RWPE2 (cell line): ENCODE measurements at regions not wholly inside any gene's neighbourhood (a gene's known extent, or its start where the extent isn't known, plus 50 kb on each side); places are given as distances from the start of the nearest gene placed in this dataset.
A peak's percentile ranks its signal among the peaks of the same experiment; 100 is the strongest.

Source experiments
- ATAC-seq: fragments of 200-7000 bp; cut with Tn5 transposase; 3 replicates; pipeline ENCODE4 v1.9.1; 2021; ENCODE audit warnings: low read depth
- DNase-seq: peaks from one replicate; pipeline ENCODE4 v3.0.0-alpha.2; 2020; ENCODE audit warnings: low spot score
- H3K27ac ChIP-seq: fragments of 450-650 bp; 2 replicates; pipeline ENCODE4 v1.5.1; 2017; ENCODE audit warnings: mild to moderate bottlenecking; ENCODE audit not compliant: poor library complexity, severe bottlenecking
- H3K27me3 ChIP-seq: fragments of 250-450 bp; sonication (Bioruptor Pico); 2 replicates; pipeline ENCODE4 v1.5.1; 2021; ENCODE audit warnings: mild to moderate bottlenecking, moderate library complexity; ENCODE audit not compliant: insufficient read depth, poor library complexity, severe bottlenecking
- H3K36me3 ChIP-seq: fragments of 250-450 bp; sonication (Bioruptor Pico); 2 replicates; pipeline ENCODE4 v1.5.1; 2020; ENCODE audit warnings: low read depth, mild to moderate bottlenecking, moderate library complexity
- H3K4me1 ChIP-seq: fragments of 250-450 bp; sonication (Bioruptor Pico); 2 replicates; pipeline ENCODE4 v1.5.1; 2021; ENCODE audit warnings: mild to moderate bottlenecking, moderate library complexity; ENCODE audit not compliant: insufficient read depth, poor library complexity, severe bottlenecking
- H3K4me3 ChIP-seq: fragments of 250-450 bp; sonication (Bioruptor Pico); 2 replicates; pipeline ENCODE4 v1.5.1; 2021; ENCODE audit warnings: mild to moderate bottlenecking, moderate library complexity; ENCODE audit not compliant: severe bottlenecking
- H3K9me3 ChIP-seq: fragments of 250-450 bp; sonication (Bioruptor Pico); 2 replicates; pipeline ENCODE4 v1.5.1; 2021; ENCODE audit warnings: mild to moderate bottlenecking, moderate library complexity; ENCODE audit not compliant: severe bottlenecking
- TF ChIP-seq, protein P1 (sequence below): fragments of 450-650 bp; IDR thresholded peaks from one replicate; pipeline ENCODE4 v1.5.1; 2017; ENCODE audit warnings: mild to moderate bottlenecking, moderate library complexity; ENCODE audit not compliant: poor library complexity, severe bottlenecking

DNA sequence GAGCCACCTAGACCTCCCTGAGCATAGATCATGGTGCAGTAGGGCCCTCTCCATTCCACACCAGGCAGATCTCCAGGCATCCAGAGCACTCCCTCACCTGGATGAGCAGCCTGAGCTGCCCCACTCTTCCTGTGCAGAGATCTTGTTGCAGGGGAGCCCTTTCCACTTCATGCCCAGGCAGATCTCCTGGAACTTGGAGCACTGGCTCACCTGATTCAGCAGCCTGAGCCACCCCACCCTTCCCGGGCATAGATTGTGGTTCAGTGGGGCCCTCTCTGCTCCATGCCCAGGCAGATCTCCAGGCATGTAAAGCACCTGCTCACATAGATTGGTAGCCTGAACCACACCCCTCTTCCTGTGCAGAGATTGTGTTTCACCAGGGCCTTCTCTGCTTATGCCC is 78.0 kb downstream of the SEC16B start:
- TF ChIP-seq, protein P1, sequence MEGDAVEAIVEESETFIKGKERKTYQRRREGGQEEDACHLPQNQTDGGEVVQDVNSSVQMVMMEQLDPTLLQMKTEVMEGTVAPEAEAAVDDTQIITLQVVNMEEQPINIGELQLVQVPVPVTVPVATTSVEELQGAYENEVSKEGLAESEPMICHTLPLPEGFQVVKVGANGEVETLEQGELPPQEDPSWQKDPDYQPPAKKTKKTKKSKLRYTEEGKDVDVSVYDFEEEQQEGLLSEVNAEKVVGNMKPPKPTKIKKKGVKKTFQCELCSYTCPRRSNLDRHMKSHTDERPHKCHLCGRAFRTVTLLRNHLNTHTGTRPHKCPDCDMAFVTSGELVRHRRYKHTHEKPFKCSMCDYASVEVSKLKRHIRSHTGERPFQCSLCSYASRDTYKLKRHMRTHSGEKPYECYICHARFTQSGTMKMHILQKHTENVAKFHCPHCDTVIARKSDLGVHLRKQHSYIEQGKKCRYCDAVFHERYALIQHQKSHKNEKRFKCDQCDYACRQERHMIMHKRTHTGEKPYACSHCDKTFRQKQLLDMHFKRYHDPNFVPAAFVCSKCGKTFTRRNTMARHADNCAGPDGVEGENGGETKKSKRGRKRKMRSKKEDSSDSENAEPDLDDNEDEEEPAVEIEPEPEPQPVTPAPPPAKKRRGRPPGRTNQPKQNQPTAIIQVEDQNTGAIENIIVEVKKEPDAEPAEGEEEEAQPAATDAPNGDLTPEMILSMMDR = no peak
- Histone ChIP-seq H3K27me3 (no peaks in the 10 kb centered on the region), H3K9me3 (no peaks in the 10 kb centered on the region), H3K4me3 (no peak overlapping the region), H3K27ac (no peak overlapping the region), H3K4me1 (no peaks in the 10 kb centered on the region), H3K36me3 (no peaks in the 10 kb centered on the region)
- ATAC-seq (peak; percentile 33; the same call in 1 of the 3 replicates), DNase-seq (no peak)

DNA sequence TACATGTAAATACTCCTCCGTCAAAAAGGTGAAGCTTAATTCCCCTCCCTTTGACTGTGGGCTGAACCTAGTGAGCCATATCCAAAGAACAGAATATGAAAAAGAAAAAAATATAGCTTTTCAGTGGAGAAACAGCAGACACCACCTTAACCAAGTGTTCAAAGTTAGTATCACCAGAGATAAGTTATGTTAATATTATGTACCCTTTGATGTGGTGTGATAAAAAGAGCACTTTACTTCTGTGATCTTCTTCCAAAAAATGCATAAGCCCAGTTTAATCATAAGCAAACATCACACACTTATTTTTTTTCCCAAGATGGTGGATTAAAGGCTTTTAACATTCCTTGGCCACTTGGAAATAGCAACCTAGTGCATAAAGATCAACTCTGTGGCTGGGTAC is 79.4 kb downstream of the SEC16B start:
- Histone ChIP-seq H3K27ac (no peak overlapping the region), H3K36me3 (no peaks in the 10 kb centered on the region), H3K4me3 (no peak overlapping the region), H3K4me1 (no peaks in the 10 kb centered on the region), H3K9me3 (no peaks in the 10 kb centered on the region), H3K27me3 (no peaks in the 10 kb centered on the region)
- ATAC-seq = no peak
- no peak for DNase-seq
- TF ChIP-seq, protein P1 = no peak

DNA sequence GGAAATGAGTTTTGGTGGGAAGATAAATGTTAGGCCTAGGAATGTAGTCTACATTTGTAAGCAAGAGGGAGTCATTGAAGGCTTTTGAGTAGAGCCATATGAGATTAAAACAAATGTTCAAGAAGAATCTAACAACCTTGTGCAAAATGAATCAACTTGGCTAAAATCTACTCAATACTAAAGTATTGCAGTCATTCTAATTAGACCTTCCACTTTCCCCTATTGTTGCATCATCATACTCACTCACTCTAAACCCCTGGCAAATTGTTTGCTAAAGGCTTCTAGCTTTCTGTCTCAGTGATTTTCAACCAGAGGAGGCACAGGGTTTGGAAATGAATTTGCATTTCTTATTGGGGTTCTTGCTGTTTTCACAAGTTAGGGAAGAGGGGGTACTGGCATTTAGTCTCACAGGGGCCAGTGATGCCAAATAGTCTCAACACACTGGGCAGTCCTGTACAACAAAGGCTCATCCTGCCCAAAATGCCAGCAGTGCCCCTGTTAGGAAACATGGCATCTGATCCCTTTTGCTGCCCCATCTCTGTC is 85.3 kb downstream of the SEC16B start:
- TF ChIP-seq, protein P1 = no peak
- Histone ChIP-seq H3K9me3 (no peaks in the 10 kb centered on the region), H3K27ac (no peak overlapping the region), H3K27me3 (no peaks in the 10 kb centered on the region), H3K4me1 (no peaks in the 10 kb centered on the region), H3K4me3 (no peak overlapping the region), H3K36me3 (no peaks in the 10 kb centered on the region)
- no peak for ATAC-seq
- no peak for DNase-seq

DNA sequence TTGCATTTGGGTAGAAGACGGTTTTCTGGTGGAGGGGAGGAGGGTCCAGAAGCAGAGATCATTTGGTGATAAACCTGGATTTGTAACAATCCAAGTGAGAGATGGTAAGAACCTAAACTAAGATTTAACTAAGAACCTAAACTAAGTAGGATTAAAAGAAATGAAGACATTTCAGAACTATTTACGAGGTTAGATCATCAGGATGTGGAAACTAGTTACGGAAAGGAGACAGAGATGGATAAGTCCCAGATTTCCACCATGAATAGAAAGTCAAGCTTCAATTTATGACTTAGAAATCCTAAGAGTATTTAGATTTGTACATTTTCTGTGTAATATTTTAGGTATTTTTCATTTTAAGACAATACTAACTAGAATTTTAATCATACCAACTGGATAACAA is 86.3 kb downstream of the SEC16B start:
- H3K27ac ChIP-seq = no peak overlapping the region
- no peaks in the 10 kb centered on the region for H3K9me3 ChIP-seq
- ATAC-seq (no peak), DNase-seq (no peak)
- no peak overlapping the region for H3K4me3 ChIP-seq
- no peaks in the 10 kb centered on the region for H3K4me1 ChIP-seq
- H3K27me3 ChIP-seq = no peaks in the 10 kb centered on the region
- no peaks in the 10 kb centered on the region for H3K36me3 ChIP-seq
- TF ChIP-seq, protein P1 = no peak

DNA sequence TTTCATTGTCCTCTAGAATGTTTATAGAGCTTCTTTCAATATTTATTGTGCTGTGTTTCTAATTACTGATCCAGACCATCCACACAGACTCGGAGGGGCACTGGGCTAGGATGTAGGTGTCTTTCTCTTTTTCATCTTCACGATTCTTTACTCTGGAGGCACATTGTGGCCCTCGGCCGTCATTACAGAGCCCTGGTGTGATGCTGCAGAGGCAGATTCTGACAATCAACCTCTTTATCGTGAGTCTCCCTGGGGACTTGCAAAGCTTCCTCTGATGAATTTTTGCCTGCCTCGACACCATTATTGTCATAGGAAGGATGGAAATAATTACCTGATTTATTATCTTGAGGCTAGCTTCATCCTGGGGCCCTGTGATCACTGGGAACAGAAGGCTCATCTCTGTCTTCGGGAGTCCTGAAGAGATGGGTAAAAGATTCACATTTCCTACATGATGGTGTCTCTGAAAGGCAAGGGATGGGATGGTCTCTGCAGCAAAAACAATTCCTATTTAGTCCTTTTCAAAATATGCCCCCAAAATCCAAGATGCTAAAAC is 89.4 kb downstream of the SEC16B start:
- ATAC-seq (no peak), DNase-seq (no peak)
- TF ChIP-seq, protein P1 = no peak
- H3K4me3 ChIP-seq = no peak overlapping the region
- H3K4me1 ChIP-seq = no peaks in the 10 kb centered on the region
- H3K27me3 ChIP-seq = no peaks in the 10 kb centered on the region
- no peaks in the 10 kb centered on the region for H3K36me3 ChIP-seq
- H3K9me3 ChIP-seq = no peaks in the 10 kb centered on the region
- H3K27ac ChIP-seq = no peak overlapping the region
